Transverse colon (tissue), 4 donors: ENCODE measurements at regions not wholly inside any gene's neighbourhood (a gene's known extent, or its start where the extent isn't known, plus 50 kb on each side); places are given as distances from the start of the nearest gene placed in this dataset.

Experiments used
- DNase-seq: peaks from one replicate; pipeline ENCODE4 v3.0.0-alpha.2; 2019
- H3K27ac ChIP-seq, 4 donors: fragments of 200-600 bp; sonication (generic); 2 replicates each; pipeline ENCODE4 v1.5.1; 2016 to 2018; ENCODE audit warnings: inconsistent platforms in 4 of 4
- H3K27me3 ChIP-seq: fragments of 200-600 bp; sonication (generic); 2 replicates; pipeline ENCODE4 v1.5.1; 2017; ENCODE audit warnings: inconsistent platforms
- H3K36me3 ChIP-seq, 4 donors: fragments of 200-600 bp; sonication (generic); 2 replicates each; pipeline ENCODE4 v1.5.1; 2017 to 2019; ENCODE audit warnings: inconsistent platforms in 4 of 4
- H3K4me1 ChIP-seq, 4 donors: fragments of 200-600 bp; sonication (generic); 2 replicates each; pipeline ENCODE4 v1.5.1; 2017 to 2020; ENCODE audit warnings: inconsistent platforms in 4 of 4
- H3K4me3 ChIP-seq, 4 donors: fragments of 200-600 bp; sonication (generic); 1 replicate in 1 of 4; 2 replicates in 3 of 4; pipeline versions ENCODE4 v1.5.1 to v1.6.1; 2017 to 2019; ENCODE audit warnings: inconsistent platforms in 4 of 4
- H3K9me3 ChIP-seq, 2 donors: fragments of 200-600 bp; sonication (generic); 2 replicates each; pipeline ENCODE4 v1.5.1; 2017 to 2019; ENCODE audit warnings: inconsistent platforms in 2 of 2
- EP300 ChIP-seq: sonication (generic); formaldehyde crosslinking; IDR thresholded peaks from one replicate; pipeline ENCODE4 v1.6.1; 2017; ENCODE audit warnings: antibody characterized with exemption, low read depth
- POLR2A ChIP-seq: fragments of 450-650 bp; IDR thresholded peaks from one replicate; pipeline ENCODE4 v1.6.1; 2016; ENCODE audit warnings: antibody characterized with exemption, mild to moderate bottlenecking, moderate library complexity
- POLR2AphosphoS5 ChIP-seq, 3 donors: sonication (generic); formaldehyde crosslinking; IDR thresholded peaks; one replicate each; pipeline ENCODE4 v1.6.1; 2016; ENCODE audit warnings: antibody characterized with exemption in 3 of 3
- WGBS, 2 donors: methylation state at CpG; one replicate each; pipeline ENCODE4 v1.1.5; 2018; ENCODE audit warnings: low coverage in 1 of 2; 5-methylcytosine and 5-hydroxymethylcytosine counted together
- in situ Hi-C, 4 donors: fragments of 200-750 bp; cut with MboI; loops; one replicate each; pipeline versions ENCODE4 v1.15.0 to v1.15.1; 2017; ENCODE audit warnings: low sequenced_read_pairs in 3 of 4, low pct_ligation_motif_present in 1 of 4, low pct_unique_long_range_greater_than_20kb in 1 of 4
- intact Hi-C: fragments of 100-400 bp; cut with DNase I; formaldehyde crosslinking; loops from one replicate; pipeline ENCODE4 v1.15.1; 2023; ENCODE audit warnings: low total_unique reads
- TF ChIP-seq, protein P1 (sequence below), 5 experiments: fragments of 200-600 bp in 3 of 5; fragments of 450-650 bp in 2 of 5; sonication (generic) in 3 of 5; IDR thresholded peaks; 1 replicate in 2 of 5; 2 replicates in 3 of 5; pipeline ENCODE4 v1.5.1; 2016 to 2017; ENCODE audit warnings: antibody characterized with exemption in 5 of 5, inconsistent platforms in 3 of 5, mild to moderate bottlenecking in 2 of 5, moderate library complexity in 1 of 5

DNA sequence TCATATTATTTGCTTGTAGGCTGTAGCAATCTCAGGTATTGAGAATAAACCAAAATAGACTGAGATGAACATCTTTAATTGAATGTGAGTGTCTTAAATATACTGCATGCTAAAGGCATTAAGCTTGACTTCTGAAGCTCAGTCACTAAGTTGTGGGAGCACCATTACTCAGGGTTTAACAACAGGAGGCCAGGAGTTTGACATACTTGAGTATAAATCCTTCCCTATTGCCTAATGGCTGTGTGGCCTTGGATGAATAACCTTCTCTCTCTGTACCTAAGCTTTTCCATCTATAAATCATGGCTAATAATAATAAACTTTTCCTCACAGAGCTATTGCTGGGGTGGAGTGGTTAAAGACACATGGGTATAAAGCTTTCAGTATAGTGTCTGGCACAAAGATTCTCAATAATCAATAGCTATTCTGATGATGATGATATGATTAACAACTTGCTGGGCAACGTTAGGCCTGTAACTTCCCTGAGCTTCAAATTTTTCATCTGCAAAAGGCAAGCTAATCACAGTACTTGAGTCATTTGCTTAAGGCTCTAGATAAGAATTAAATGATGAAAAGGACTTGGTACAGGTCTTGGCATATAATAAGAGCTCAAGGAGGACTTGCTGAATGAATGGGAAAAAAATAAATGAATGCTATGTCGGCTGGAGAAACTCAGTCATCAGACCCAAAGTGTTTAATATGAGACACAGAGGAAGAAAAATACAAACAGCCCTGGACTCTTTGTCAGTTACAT lies 174.0 kb upstream of the IL12B start:
- TF ChIP-seq POLR2A (no peak), EP300 (no peak), POLR2AphosphoS5 (IDR thresholded peaks at IDR 0.05) (no peak)
- TF ChIP-seq, protein P1, sequence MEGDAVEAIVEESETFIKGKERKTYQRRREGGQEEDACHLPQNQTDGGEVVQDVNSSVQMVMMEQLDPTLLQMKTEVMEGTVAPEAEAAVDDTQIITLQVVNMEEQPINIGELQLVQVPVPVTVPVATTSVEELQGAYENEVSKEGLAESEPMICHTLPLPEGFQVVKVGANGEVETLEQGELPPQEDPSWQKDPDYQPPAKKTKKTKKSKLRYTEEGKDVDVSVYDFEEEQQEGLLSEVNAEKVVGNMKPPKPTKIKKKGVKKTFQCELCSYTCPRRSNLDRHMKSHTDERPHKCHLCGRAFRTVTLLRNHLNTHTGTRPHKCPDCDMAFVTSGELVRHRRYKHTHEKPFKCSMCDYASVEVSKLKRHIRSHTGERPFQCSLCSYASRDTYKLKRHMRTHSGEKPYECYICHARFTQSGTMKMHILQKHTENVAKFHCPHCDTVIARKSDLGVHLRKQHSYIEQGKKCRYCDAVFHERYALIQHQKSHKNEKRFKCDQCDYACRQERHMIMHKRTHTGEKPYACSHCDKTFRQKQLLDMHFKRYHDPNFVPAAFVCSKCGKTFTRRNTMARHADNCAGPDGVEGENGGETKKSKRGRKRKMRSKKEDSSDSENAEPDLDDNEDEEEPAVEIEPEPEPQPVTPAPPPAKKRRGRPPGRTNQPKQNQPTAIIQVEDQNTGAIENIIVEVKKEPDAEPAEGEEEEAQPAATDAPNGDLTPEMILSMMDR (IDR thresholded peaks at IDR 0.05): no peak
- H3K27ac ChIP-seq: peak overlapping the region; percentile 16 to 61 (median 38)
- intact Hi-C loops (no loop called here), in situ Hi-C loops (no loop called here)
- H3K4me3 ChIP-seq: no peak overlapping the region
- no peaks in the 10 kb centered on the region for H3K36me3 ChIP-seq
- no peak for DNase-seq
- H3K4me1 ChIP-seq: peaks cover 0 to 13% (median 2%) of the 10 kb centered on the region in 4 donors
- WGBS, 2 donors: 43 to 52% methylated on average over 2 of the region's 2 CpGs
- H3K27me3 ChIP-seq: no peaks in the 10 kb centered on the region
- no peaks in the 10 kb centered on the region for H3K9me3 ChIP-seq

DNA sequence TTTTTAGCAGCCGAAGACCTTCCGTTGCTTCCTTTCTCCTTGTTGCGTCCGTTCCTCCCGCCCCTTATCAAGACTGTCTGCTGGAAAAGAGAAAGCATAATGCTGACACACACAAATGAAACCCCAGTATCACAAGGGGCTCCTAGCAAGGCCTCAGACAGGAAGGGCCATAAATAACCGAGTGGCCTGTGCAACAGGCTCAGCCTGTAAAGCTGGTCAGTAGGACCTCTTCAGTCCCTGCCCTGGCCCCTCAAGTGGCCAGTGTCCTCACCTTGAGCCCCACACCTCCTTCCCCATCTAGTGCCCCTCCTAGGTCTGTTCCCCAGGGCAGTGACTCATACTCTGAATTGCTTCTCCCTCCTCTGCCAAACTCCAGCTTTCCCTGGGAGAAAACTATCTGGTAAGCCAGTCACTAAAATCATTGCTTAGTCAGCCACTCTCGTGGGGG lies 174.6 kb upstream of the IL12B start:
- H3K4me1 ChIP-seq: peaks cover 0 to 13% (median 2%) of the 10 kb centered on the region in 4 donors
- H3K4me3 ChIP-seq: no peak overlapping the region
- in situ Hi-C loops: no loop called here
- TF ChIP-seq POLR2A: no peak
- no peak for TF ChIP-seq EP300
- no peak for TF ChIP-seq POLR2AphosphoS5 (IDR thresholded peaks at IDR 0.05)
- TF ChIP-seq, protein P1 (IDR thresholded peaks at IDR 0.05): no peak
- WGBS, 2 donors: 50% methylated on average over 7 of the region's 7 CpGs
- no peaks in the 10 kb centered on the region for H3K9me3 ChIP-seq
- no peaks in the 10 kb centered on the region for H3K36me3 ChIP-seq
- intact Hi-C loops: no loop called here
- no peaks in the 10 kb centered on the region for H3K27me3 ChIP-seq
- DNase-seq: no peak
- peak overlapping the region; percentile 16 to 61 (median 38) for H3K27ac ChIP-seq

DNA sequence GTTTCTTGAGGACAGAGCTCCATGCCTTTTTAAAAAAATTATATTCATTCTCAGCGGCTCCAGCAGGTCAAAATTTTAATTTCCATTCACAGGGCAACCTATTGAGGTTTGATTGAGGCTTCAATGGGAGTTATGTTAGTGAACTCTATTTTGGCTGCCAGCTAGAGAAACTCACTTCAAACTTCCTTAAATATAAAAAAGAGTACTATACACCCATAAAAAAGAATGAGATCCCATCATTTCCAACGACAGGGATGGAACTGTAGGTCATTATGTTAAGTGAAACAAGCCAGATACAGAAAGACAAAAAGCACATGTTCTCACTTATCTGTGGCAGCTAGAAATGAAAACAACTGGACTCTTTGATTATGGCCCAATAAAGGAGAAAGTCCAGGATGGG lies 176.8 kb upstream of the IL12B start:
- Histone ChIP-seq H3K27ac (no peak overlapping the region), H3K36me3 (no peaks in the 10 kb centered on the region), H3K4me1 (peaks cover 0 to 19% (median 2%) of the 10 kb centered on the region in 4 donors), H3K9me3 (no peaks in the 10 kb centered on the region), H3K4me3 (no peak overlapping the region), H3K27me3 (no peaks in the 10 kb centered on the region)
- DNase-seq: no peak
- in situ Hi-C loops: no loop called here
- 73 to 83% methylated on average over 2 of the region's 2 CpGs for whole genome bisulfite sequencing, 2 donors
- intact Hi-C loops: no loop called here
- TF ChIP-seq EP300: no peak
- no peak for TF ChIP-seq POLR2A
- TF ChIP-seq, protein P1 (IDR thresholded peaks at IDR 0.05): no peak
- TF ChIP-seq POLR2AphosphoS5 (IDR thresholded peaks at IDR 0.05): no peak

DNA sequence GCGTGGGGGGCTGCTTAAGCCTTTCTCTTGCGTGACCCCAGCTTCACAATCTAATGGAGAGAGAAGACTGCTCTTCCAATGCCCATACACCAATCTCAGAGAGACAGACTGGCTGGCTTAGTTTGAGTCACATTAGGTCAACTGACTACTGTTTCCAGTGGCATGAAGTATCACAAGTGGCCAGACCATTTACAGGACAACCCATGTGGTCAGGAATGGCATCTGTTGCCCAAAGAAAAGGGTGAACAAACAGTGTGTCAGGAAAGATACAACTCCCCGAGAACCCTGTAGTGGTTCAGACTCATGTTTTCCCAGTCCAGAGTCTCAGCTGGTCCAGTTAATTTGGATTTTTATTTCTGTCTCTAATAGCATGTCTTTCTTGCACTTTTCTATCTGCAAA lies 177.4 kb upstream of the IL12B start:
- Histone ChIP-seq H3K27me3 (no peaks in the 10 kb centered on the region), H3K36me3 (no peaks in the 10 kb centered on the region), H3K27ac (no peak overlapping the region), H3K4me3 (no peak overlapping the region), H3K4me1 (peaks cover 0 to 19% (median 2%) of the 10 kb centered on the region in 4 donors), H3K9me3 (no peaks in the 10 kb centered on the region)
- TF ChIP-seq, protein P1 (IDR thresholded peaks at IDR 0.05): no peak
- TF ChIP-seq POLR2A (no peak), EP300 (no peak), POLR2AphosphoS5 (IDR thresholded peaks at IDR 0.05) (no peak)
- 86 to 100% methylated on average over 1 to 3 of the region's 3 CpGs for WGBS, 2 donors
- in situ Hi-C loops (no loop called here), intact Hi-C loops (no loop called here)
- DNase-seq: no peak
